Loucy (cell line): ENCODE measurements at regions not wholly inside any gene's neighbourhood (a gene's known extent, or its start where the extent isn't known, plus 50 kb on each side); places are given as distances from the start of the nearest gene placed in this dataset.
A peak's percentile ranks its signal among the peaks of the same experiment; 100 is the strongest.

Experiments used
- H2AFZ ChIP-seq: fragments of 200-600 bp; sonication (generic); 2 replicates; pipeline ENCODE4 v1.6.0; 2016; ENCODE audit warnings: antibody characterized with exemption, mild to moderate bottlenecking, low read length, moderate library complexity
- H3F3A ChIP-seq: fragments of 200-600 bp; 2 replicates; pipeline ENCODE4 v1.6.0; 2016; ENCODE audit warnings: antibody characterized with exemption, low read depth, mild to moderate bottlenecking
- H3K27me3 ChIP-seq: fragments of 200-600 bp; sonication (generic); 2 replicates; pipeline ENCODE4 v1.6.1; 2014; ENCODE audit warnings: low read length, mild to moderate bottlenecking; ENCODE audit not compliant: insufficient read depth, poor library complexity, severe bottlenecking
- H3K36me3 ChIP-seq: fragments of 200-600 bp; sonication (generic); 2 replicates; pipeline ENCODE4 v1.6.1; 2016; ENCODE audit warnings: low read length; ENCODE audit not compliant: insufficient read depth
- H3K4me1 ChIP-seq: fragments of 200-600 bp; sonication (generic); 2 replicates; pipeline ENCODE4 v1.5.1; 2014; ENCODE audit warnings: low read length, mild to moderate bottlenecking; ENCODE audit not compliant: insufficient read depth, poor library complexity, severe bottlenecking
- H3K4me2 ChIP-seq: fragments of 200-600 bp; sonication (generic); 2 replicates; pipeline ENCODE4 v1.6.0; 2014; ENCODE audit warnings: antibody characterized with exemption, low read length, low read depth, mild to moderate bottlenecking; ENCODE audit not compliant: poor library complexity, severe bottlenecking
- H3K4me3 ChIP-seq: fragments of 200-600 bp; sonication (generic); 2 replicates; pipeline ENCODE4 v1.5.1; 2014; ENCODE audit warnings: low read length, mild to moderate bottlenecking, mixed read lengths; ENCODE audit not compliant: poor library complexity, severe bottlenecking
- H3K79me2 ChIP-seq: fragments of 200-600 bp; sonication (generic); 2 replicates; pipeline ENCODE4 v1.6.1; 2014; ENCODE audit warnings: low read length; ENCODE audit not compliant: insufficient read depth
- H3K9ac ChIP-seq: fragments of 200-600 bp; sonication (generic); 2 replicates; pipeline ENCODE4 v1.6.0; 2014; ENCODE audit warnings: mild to moderate bottlenecking, low read depth, low read length, moderate library complexity; ENCODE audit not compliant: poor library complexity, severe bottlenecking
- H3K9me2 ChIP-seq: fragments of 200-600 bp; sonication (generic); replicated peaks from 2 replicates; pipeline ENCODE4 v1.6.1; 2016; ENCODE audit warnings: low read depth, low read length, mixed read lengths
- H3K9me3 ChIP-seq: fragments of 200-600 bp; sonication (generic); 2 replicates; pipeline ENCODE4 v1.6.1; 2014; ENCODE audit warnings: mild to moderate bottlenecking, antibody characterized with exemption, low read length, low read depth; ENCODE audit not compliant: insufficient read depth
- H4K20me1 ChIP-seq: fragments of 200-600 bp; sonication (generic); 2 replicates; pipeline ENCODE4 v1.6.0; 2014; ENCODE audit warnings: antibody characterized with exemption, low read length, mild to moderate bottlenecking; ENCODE audit not compliant: insufficient read depth, poor library complexity, severe bottlenecking
- CTCF ChIP-seq: fragments of 200-600 bp; sonication (generic); conservative IDR thresholded peaks from 2 replicates; pipeline ENCODE4 v1.5.1; 2014; ENCODE audit warnings: mild to moderate bottlenecking, antibody characterized with exemption, low read length
- EZH2phosphoT487 ChIP-seq: fragments of 200-600 bp; IDR thresholded peaks from 2 replicates; pipeline ENCODE4 v1.6.1; 2018; ENCODE audit warnings: antibody characterized with exemption, mild to moderate bottlenecking, moderate library complexity, borderline replicate concordance

GRCh38 chr10:64733980-64734379 lies 1212.8 kb downstream of the REEP3 start:
- Histone ChIP-seq H2AFZ (peak overlapping the region; percentile 48; the same call in 1 of the 2 replicates), H3K4me1 (no peaks in the 10 kb centered on the region), H3K9ac (no peak overlapping the region), H3K79me2 (no peaks in the 10 kb centered on the region), H4K20me1 (no peaks in the 10 kb centered on the region), H3K9me3 (no peaks in the 10 kb centered on the region), H3K36me3 (no peaks in the 10 kb centered on the region), H3F3A (no peaks in the 10 kb centered on the region), H3K9me2 (no peaks in the 10 kb centered on the region), H3K4me2 (peak overlapping the region; percentile 19), H3K4me3 (peak overlapping the region; percentile 25), H3K27me3 (no peaks in the 10 kb centered on the region)
- TF ChIP-seq CTCF (peak; percentile 48), EZH2phosphoT487 (no peak)

- Histone ChIP-seq H2AFZ (no peak overlapping the region), H3K36me3 (no peaks in the 10 kb centered on the region), H3K9me3 (no peaks in the 10 kb centered on the region), H3K4me2 (no peak overlapping the region), H4K20me1 (no peaks in the 10 kb centered on the region), H3K79me2 (no peaks in the 10 kb centered on the region), H3K9ac (no peak overlapping the region), H3K9me2 (no peaks in the 10 kb centered on the region), H3K4me3 (no peak overlapping the region), H3K4me1 (no peaks in the 10 kb centered on the region), H3F3A (no peaks in the 10 kb centered on the region), H3K27me3 (no peaks in the 10 kb centered on the region)
- TF ChIP-seq CTCF (no peak), EZH2phosphoT487 (no peak)
Measured at GRCh38 chr10:64738462-64738861, 1217.3 kb downstream of the REEP3 start.

- Histone ChIP-seq H2AFZ (no peak overlapping the region), H3K79me2 (no peaks in the 10 kb centered on the region), H3K27me3 (no peaks in the 10 kb centered on the region), H3K36me3 (no peaks in the 10 kb centered on the region), H3K9ac (no peak overlapping the region), H3K9me2 (no peaks in the 10 kb centered on the region), H3K9me3 (no peaks in the 10 kb centered on the region), H3F3A (no peaks in the 10 kb centered on the region), H4K20me1 (no peaks in the 10 kb centered on the region), H3K4me3 (no peak overlapping the region), H3K4me2 (no peak overlapping the region), H3K4me1 (no peaks in the 10 kb centered on the region)
- no peak for TF ChIP-seq CTCF
- no peak for TF ChIP-seq EZH2phosphoT487
Measured at GRCh38 chr10:64745565-64745964, 1224.4 kb downstream of the REEP3 start.
